Transverse colon (tissue), 4 donors: ENCODE measurements at regions not wholly inside any gene's neighbourhood (a gene's known extent, or its start where the extent isn't known, plus 50 kb on each side); places are given as distances from the start of the nearest gene placed in this dataset.

Experiments used
- CTCF ChIP-seq, 5 experiments: fragments of 200-600 bp in 3 of 5; fragments of 450-650 bp in 2 of 5; sonication (generic) in 3 of 5; IDR thresholded peaks; 1 replicate in 2 of 5; 2 replicates in 3 of 5; pipeline ENCODE4 v1.5.1; 2016 to 2017; ENCODE audit warnings: antibody characterized with exemption in 5 of 5, inconsistent platforms in 3 of 5, mild to moderate bottlenecking in 2 of 5, moderate library complexity in 1 of 5
- EP300 ChIP-seq: sonication (generic); formaldehyde crosslinking; IDR thresholded peaks from one replicate; pipeline ENCODE4 v1.6.1; 2017; ENCODE audit warnings: antibody characterized with exemption, low read depth
- POLR2A ChIP-seq: fragments of 450-650 bp; IDR thresholded peaks from one replicate; pipeline ENCODE4 v1.6.1; 2016; ENCODE audit warnings: antibody characterized with exemption, mild to moderate bottlenecking, moderate library complexity
- POLR2AphosphoS5 ChIP-seq, 3 donors: sonication (generic); formaldehyde crosslinking; IDR thresholded peaks; one replicate each; pipeline ENCODE4 v1.6.1; 2016; ENCODE audit warnings: antibody characterized with exemption in 3 of 3

GRCh38 chr7:53119514-53119941 lies 84.1 kb downstream of the POM121L12 start:
- no peak for TF ChIP-seq POLR2A
- TF ChIP-seq EP300 = no peak
- no peak for TF ChIP-seq POLR2AphosphoS5 (IDR thresholded peaks at IDR 0.05)
- no peak for TF ChIP-seq CTCF (IDR thresholded peaks at IDR 0.05)
